Loucy (cell line): ENCODE measurements at regions not wholly inside any gene's neighbourhood (a gene's known extent, or its start where the extent isn't known, plus 50 kb on each side); places are given as distances from the start of the nearest gene placed in this dataset.

Source experiments
- H2AFZ ChIP-seq: fragments of 200-600 bp; sonication (generic); 2 replicates; pipeline ENCODE4 v1.6.0; 2016; ENCODE audit warnings: antibody characterized with exemption, mild to moderate bottlenecking, low read length, moderate library complexity
- H3F3A ChIP-seq: fragments of 200-600 bp; 2 replicates; pipeline ENCODE4 v1.6.0; 2016; ENCODE audit warnings: antibody characterized with exemption, low read depth, mild to moderate bottlenecking
- H3K27me3 ChIP-seq: fragments of 200-600 bp; sonication (generic); 2 replicates; pipeline ENCODE4 v1.6.1; 2014; ENCODE audit warnings: low read length, mild to moderate bottlenecking; ENCODE audit not compliant: insufficient read depth, poor library complexity, severe bottlenecking
- H3K36me3 ChIP-seq: fragments of 200-600 bp; sonication (generic); 2 replicates; pipeline ENCODE4 v1.6.1; 2016; ENCODE audit warnings: low read length; ENCODE audit not compliant: insufficient read depth
- H3K4me1 ChIP-seq: fragments of 200-600 bp; sonication (generic); 2 replicates; pipeline ENCODE4 v1.5.1; 2014; ENCODE audit warnings: low read length, mild to moderate bottlenecking; ENCODE audit not compliant: insufficient read depth, poor library complexity, severe bottlenecking
- H3K4me2 ChIP-seq: fragments of 200-600 bp; sonication (generic); 2 replicates; pipeline ENCODE4 v1.6.0; 2014; ENCODE audit warnings: antibody characterized with exemption, low read length, low read depth, mild to moderate bottlenecking; ENCODE audit not compliant: poor library complexity, severe bottlenecking
- H3K4me3 ChIP-seq: fragments of 200-600 bp; sonication (generic); 2 replicates; pipeline ENCODE4 v1.5.1; 2014; ENCODE audit warnings: low read length, mild to moderate bottlenecking, mixed read lengths; ENCODE audit not compliant: poor library complexity, severe bottlenecking
- H3K79me2 ChIP-seq: fragments of 200-600 bp; sonication (generic); 2 replicates; pipeline ENCODE4 v1.6.1; 2014; ENCODE audit warnings: low read length; ENCODE audit not compliant: insufficient read depth
- H3K9ac ChIP-seq: fragments of 200-600 bp; sonication (generic); 2 replicates; pipeline ENCODE4 v1.6.0; 2014; ENCODE audit warnings: mild to moderate bottlenecking, low read depth, low read length, moderate library complexity; ENCODE audit not compliant: poor library complexity, severe bottlenecking
- H3K9me2 ChIP-seq: fragments of 200-600 bp; sonication (generic); replicated peaks from 2 replicates; pipeline ENCODE4 v1.6.1; 2016; ENCODE audit warnings: low read depth, low read length, mixed read lengths
- H3K9me3 ChIP-seq: fragments of 200-600 bp; sonication (generic); 2 replicates; pipeline ENCODE4 v1.6.1; 2014; ENCODE audit warnings: mild to moderate bottlenecking, antibody characterized with exemption, low read length, low read depth; ENCODE audit not compliant: insufficient read depth
- H4K20me1 ChIP-seq: fragments of 200-600 bp; sonication (generic); 2 replicates; pipeline ENCODE4 v1.6.0; 2014; ENCODE audit warnings: antibody characterized with exemption, low read length, mild to moderate bottlenecking; ENCODE audit not compliant: insufficient read depth, poor library complexity, severe bottlenecking
- CTCF ChIP-seq: fragments of 200-600 bp; sonication (generic); conservative IDR thresholded peaks from 2 replicates; pipeline ENCODE4 v1.5.1; 2014; ENCODE audit warnings: mild to moderate bottlenecking, antibody characterized with exemption, low read length
- EZH2phosphoT487 ChIP-seq: fragments of 200-600 bp; IDR thresholded peaks from 2 replicates; pipeline ENCODE4 v1.6.1; 2018; ENCODE audit warnings: antibody characterized with exemption, mild to moderate bottlenecking, moderate library complexity, borderline replicate concordance

- no peaks in the 10 kb centered on the region for H4K20me1 ChIP-seq
- H3K9me3 ChIP-seq = peaks cover 24% of the 10 kb centered on the region; the same call in 1 of the 2 replicates
- H3K4me3 ChIP-seq = no peak overlapping the region
- no peaks in the 10 kb centered on the region for H3K79me2 ChIP-seq
- no peaks in the 10 kb centered on the region for H3K36me3 ChIP-seq
- no peaks in the 10 kb centered on the region for H3F3A ChIP-seq
- TF ChIP-seq EZH2phosphoT487 (no peak), CTCF (no peak)
- H3K9me2 ChIP-seq = no peaks in the 10 kb centered on the region
- no peak overlapping the region for H3K4me2 ChIP-seq
- H3K27me3 ChIP-seq = no peaks in the 10 kb centered on the region
- H3K4me1 ChIP-seq = no peaks in the 10 kb centered on the region
- H2AFZ ChIP-seq = no peak overlapping the region
- H3K9ac ChIP-seq = no peak overlapping the region
These were observed 411.1 kb downstream of the SHANK2 start for GRCh38 chr11:70841264-70841663.

GRCh38 chr11:70842256-70842655, 410.1 kb downstream of the SHANK2 start:
- Histone ChIP-seq H3K4me3 (no peak overlapping the region), H3F3A (no peaks in the 10 kb centered on the region), H4K20me1 (no peaks in the 10 kb centered on the region), H3K9me3 (peaks cover 19% of the 10 kb centered on the region; the same call in 1 of the 2 replicates), H3K4me2 (no peak overlapping the region), H3K79me2 (no peaks in the 10 kb centered on the region), H2AFZ (no peak overlapping the region), H3K9ac (no peak overlapping the region), H3K4me1 (no peaks in the 10 kb centered on the region), H3K27me3 (no peaks in the 10 kb centered on the region), H3K9me2 (no peaks in the 10 kb centered on the region), H3K36me3 (no peaks in the 10 kb centered on the region)
- TF ChIP-seq EZH2phosphoT487 (no peak), CTCF (no peak)

GRCh38 chr11:70842701-70843100, 409.7 kb downstream of the SHANK2 start:
- H3K36me3 ChIP-seq = no peaks in the 10 kb centered on the region
- H3K9me3 ChIP-seq = peaks cover 20% of the 10 kb centered on the region; the same call in 1 of the 2 replicates
- H3K9me2 ChIP-seq = no peaks in the 10 kb centered on the region
- no peak overlapping the region for H3K4me2 ChIP-seq
- no peaks in the 10 kb centered on the region for H4K20me1 ChIP-seq
- no peaks in the 10 kb centered on the region for H3K79me2 ChIP-seq
- H3K4me3 ChIP-seq = no peak overlapping the region
- no peaks in the 10 kb centered on the region for H3K4me1 ChIP-seq
- H3K9ac ChIP-seq = no peak overlapping the region
- H3K27me3 ChIP-seq = no peaks in the 10 kb centered on the region
- no peak overlapping the region for H2AFZ ChIP-seq
- no peaks in the 10 kb centered on the region for H3F3A ChIP-seq
- TF ChIP-seq EZH2phosphoT487 (no peak), CTCF (no peak)
